ENCODE measurements at regions not wholly inside any gene's neighbourhood (a gene's known extent, or its start where the extent isn't known, plus 50 kb on each side); places are given as distances from the start of the nearest gene placed in this dataset.

DNA sequence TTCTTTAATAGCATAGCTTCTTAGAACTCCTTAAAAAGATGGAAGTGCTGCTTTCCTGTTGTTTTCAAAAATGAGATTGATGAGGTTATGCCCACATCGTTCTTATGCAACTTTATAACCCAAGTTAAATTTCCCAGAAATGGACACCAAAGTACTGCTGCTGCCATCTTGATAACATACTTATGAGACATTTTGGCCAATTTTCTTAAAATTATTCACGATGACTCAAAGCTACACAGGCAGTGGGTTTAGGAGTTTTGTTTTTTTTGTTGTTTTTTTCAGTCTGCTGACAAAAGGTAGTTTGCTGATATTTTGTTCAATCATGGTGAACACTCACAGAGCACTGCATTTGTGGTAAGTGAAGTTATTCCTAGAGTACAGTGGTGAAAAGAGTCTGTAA lies 54.9 kb upstream of the RFC3 start:
- DNase-seq = no peak

DNA sequence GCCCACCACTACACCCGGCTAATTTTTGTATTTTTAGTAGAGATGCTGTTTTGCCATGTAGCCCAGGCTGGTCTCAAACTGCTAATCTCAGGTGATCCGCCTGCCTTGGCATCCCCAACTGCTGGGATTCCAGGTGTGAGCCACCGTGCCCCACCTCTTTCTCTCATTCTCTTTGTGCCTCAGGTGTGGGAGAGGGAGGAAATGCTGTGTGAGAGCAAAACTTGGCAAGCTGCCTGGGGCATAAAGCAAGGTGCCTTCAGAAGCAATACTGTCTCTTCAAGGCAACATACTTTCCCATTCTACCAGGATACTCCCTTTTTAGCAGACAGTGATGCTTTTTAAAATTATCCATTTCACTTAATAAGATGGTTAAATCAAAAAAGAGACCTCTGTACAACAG lies 53.2 kb upstream of the RFC3 start:
- no peak for DNase-seq

DNA sequence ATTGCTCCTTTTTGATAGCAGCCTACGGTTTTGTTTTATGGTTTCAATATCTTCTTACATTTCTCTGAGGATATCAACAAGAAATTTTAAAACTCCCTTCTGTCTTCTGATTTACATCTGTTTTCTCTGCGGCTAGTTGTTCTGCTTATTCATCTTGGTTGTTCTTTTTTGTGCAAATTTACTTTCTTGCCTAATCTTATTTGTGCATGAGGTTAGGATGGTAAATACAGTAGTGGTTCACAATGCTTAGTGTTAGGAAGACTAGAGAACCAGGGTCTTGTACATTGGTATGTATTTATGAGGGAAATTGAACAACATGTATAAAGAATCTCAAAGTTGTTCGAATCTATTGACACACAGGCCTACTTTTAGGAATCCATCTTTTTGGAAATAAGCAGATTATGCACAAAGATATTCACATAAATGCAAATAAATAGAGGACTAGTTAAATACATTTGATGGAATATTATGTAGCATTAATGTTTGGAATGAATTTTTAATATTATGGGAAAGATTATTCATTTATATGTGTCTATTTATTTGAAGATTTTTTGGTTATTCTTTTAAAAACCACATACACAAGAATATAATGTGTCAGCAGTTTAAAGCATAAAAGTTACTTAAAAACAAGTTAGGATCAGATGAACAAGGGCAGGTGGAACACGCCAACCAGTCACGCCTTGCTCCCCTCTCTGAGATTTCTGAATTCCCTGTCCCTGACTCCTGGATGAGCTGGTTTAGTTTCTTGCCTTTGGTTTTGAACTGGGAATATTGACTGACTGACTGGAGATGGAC lies 51.4 kb upstream of the RFC3 start:
- no peak for DNase-seq

DNA sequence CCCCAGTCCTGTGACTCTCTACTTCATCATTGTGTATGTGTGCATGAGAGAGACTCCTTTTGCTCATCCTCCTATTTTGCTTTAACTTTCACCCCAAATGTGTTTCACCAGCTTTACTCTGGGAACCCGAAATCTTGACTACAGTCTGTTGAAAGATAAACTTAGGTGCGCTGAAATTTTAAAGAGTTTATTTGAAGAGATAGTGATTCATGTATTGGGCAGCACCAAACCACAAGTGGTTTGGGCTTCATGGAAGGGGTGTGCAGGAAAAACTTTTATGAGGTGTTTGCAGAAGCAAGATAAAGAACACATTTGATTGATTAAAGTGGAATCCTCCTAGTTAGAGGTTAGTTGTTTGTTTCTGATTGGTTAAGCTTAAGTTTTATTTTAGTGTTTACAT lies 50.8 kb upstream of the RFC3 start:
- DNase-seq = no peak

Data from NCI-H1694 (cell line).